Spleen (tissue), 11 donors: ENCODE measurements at regions not wholly inside any gene's neighbourhood (a gene's known extent, or its start where the extent isn't known, plus 50 kb on each side); places are given as distances from the start of the nearest gene placed in this dataset.

Experiments
- DNase-seq: peaks from one replicate; pipeline ENCODE4 v3.0.0-alpha.2; 2020
- H3K27ac ChIP-seq, 8 donors: fragments of 200-600 bp; sonication (generic) in 7 of 8; 1 replicate in 4 of 8; 2 replicates in 4 of 8; pipeline versions ENCODE4 v1.5.0 to v1.8.0; 2016 to 2021; ENCODE audit warnings: inconsistent platforms in 4 of 8, mild to moderate bottlenecking in 4 of 8, moderate library complexity in 1 of 8
- H3K27me3 ChIP-seq, 7 donors: fragments of 200-600 bp; sonication (generic) in 6 of 7; replicated peaks in 1 of 7; 1 replicate in 4 of 7; 2 replicates in 3 of 7; pipeline versions ENCODE4 v1.5.0 to v1.8.0; 2016 to 2021; ENCODE audit warnings: inconsistent platforms in 3 of 7, mild to moderate bottlenecking in 1 of 7
- H3K36me3 ChIP-seq, 6 donors: fragments of 200-600 bp; sonication (generic) in 5 of 6; 1 replicate in 4 of 6; 2 replicates in 2 of 6; pipeline versions ENCODE4 v1.5.0 to v1.8.0; 2016 to 2021; ENCODE audit warnings: inconsistent platforms in 2 of 6
- H3K4me1 ChIP-seq, 6 donors: fragments of 200-600 bp; sonication (generic) in 5 of 6; 1 replicate in 3 of 6; 2 replicates in 3 of 6; pipeline versions ENCODE4 v1.5.0 to v1.8.0; 2016 to 2021; ENCODE audit warnings: inconsistent platforms in 3 of 6
- H3K4me3 ChIP-seq, 8 donors: fragments of 200-600 bp; sonication (generic) in 7 of 8; 1 replicate in 4 of 8; 2 replicates in 4 of 8; pipeline versions ENCODE4 v1.5.0 to v1.8.0; 2016 to 2021; ENCODE audit warnings: inconsistent platforms in 4 of 8, mild to moderate bottlenecking in 4 of 8, moderate library complexity in 2 of 8
- H3K9me3 ChIP-seq, 8 donors: fragments of 200-600 bp; sonication (generic) in 7 of 8; 1 replicate in 4 of 8; 2 replicates in 4 of 8; pipeline versions ENCODE4 v1.5.0 to v1.8.0; 2016 to 2021; ENCODE audit warnings: inconsistent platforms in 4 of 8
- CTCF ChIP-seq, 11 experiments: fragments of 200-600 bp in 7 of 11; fragments of 450-650 bp in 4 of 11; sonication (generic) in 4 of 11; IDR thresholded peaks in 8 of 11; conservative IDR thresholded peaks in 3 of 11; 1 replicate in 7 of 11; 2 replicates in 4 of 11; pipeline versions ENCODE4 v1.4.0 to v1.8.0; 2016 to 2021; ENCODE audit warnings: antibody characterized with exemption in 11 of 11, inconsistent platforms in 4 of 11, mild to moderate bottlenecking in 1 of 11
- POLR2A ChIP-seq, 3 donors: fragments of 450-650 bp; IDR thresholded peaks; one replicate each; pipeline ENCODE4 v1.5.1; 2017; ENCODE audit warnings: antibody characterized with exemption in 3 of 3, mild to moderate bottlenecking in 1 of 3
- POLR2AphosphoS5 ChIP-seq, 3 donors: sonication (generic); formaldehyde crosslinking; IDR thresholded peaks; one replicate each; pipeline ENCODE4 v1.5.1; 2017; ENCODE audit warnings: antibody characterized with exemption in 3 of 3
- WGBS, 5 donors: extraction: QIAGEN DNeasy Blood & Tissue Kit in 3 of 5; methylation state at CpG; one replicate each; pipeline versions ENCODE4 v1.1.5 to v1.1.7; 2013 to 2018; 5-methylcytosine and 5-hydroxymethylcytosine counted together
- intact Hi-C: fragments of 100-400 bp; cut with DNase I; formaldehyde crosslinking; loops from one replicate; pipeline ENCODE4 v1.15.0; 2023; ENCODE audit warnings: low total_unique reads
- donor health status: healthy with polysubstance abuse.
- donor health status: DM: no; HTN: no; CAD: no; lungs with moderate emphysema.
- donor health status: DM: no; HTN: no; CAD: no.
- donor health status: Bipolar disorder and iron deficiency.
- donor health status: healthy.
- donor health status: DM: no; HTN: no; CAD: no.
- donor health status: DM: yes; HTN: yes; CAD: no.

DNA sequence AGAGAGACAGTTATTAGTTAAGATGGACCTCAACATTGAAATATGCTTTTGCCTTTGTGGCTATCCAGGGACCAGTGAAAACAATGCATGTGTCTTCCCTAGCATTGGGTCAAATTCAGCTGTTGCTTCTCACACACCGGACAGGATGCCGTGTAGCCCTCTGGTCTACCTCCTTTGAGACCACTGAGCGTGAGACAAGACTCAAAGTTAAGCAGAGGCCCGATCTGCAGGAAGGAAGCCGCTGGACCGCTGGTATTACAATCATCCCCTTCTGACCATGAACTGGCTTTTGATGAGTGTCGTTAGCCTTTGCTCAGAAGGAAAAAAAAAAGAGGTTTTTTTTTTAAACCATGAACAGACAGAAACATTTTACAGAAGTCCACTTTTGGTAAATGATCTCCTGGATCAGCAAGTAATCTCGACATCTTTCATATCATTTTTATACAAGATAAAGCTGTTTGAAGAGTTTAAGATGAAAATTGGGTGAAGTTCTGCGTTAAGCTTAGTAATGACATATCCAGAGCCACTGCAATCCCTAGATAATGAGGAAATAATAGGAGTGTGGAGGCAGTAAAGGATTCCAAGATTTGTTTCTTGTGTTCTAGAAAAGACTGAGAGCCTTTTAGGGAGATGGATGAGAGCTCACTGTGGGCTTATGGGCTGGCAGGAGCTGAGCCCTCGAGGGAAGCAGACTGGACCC lies 622.8 kb downstream of the QKI start:
- TF ChIP-seq POLR2A (IDR thresholded peaks at IDR 0.05), result no peak
- no peak for TF ChIP-seq CTCF (IDR thresholded peaks at IDR 0.05 in 8 of 11, conservative IDR thresholded peaks at IDR 0.05 in 3 of 11)
- TF ChIP-seq POLR2AphosphoS5 (IDR thresholded peaks at IDR 0.05), result no peak
- H3K9me3 ChIP-seq, result no peaks in the 10 kb centered on the region
- WGBS, 5 donors, result 29 to 54% (median 36%) methylated on average over 10 of the region's 10 CpGs
- no peaks in the 10 kb centered on the region for H3K36me3 ChIP-seq
- no peak overlapping the region for H3K27ac ChIP-seq
- H3K27me3 ChIP-seq, result no peaks in the 10 kb centered on the region
- no peak for DNase-seq
- intact Hi-C loops, result no loop called here
- H3K4me1 ChIP-seq, result peaks cover 0 to 4% (median 0%) of the 10 kb centered on the region in 6 donors
- H3K4me3 ChIP-seq, result no peak overlapping the region

GRCh38 chr6:164035900-164036485 lies 621.5 kb downstream of the QKI start:
- DNase-seq, result no peak
- WGBS, 5 donors, result 76 to 84% (median 79%) methylated on average over 6 of the region's 6 CpGs
- Histone ChIP-seq H3K9me3 (no peaks in the 10 kb centered on the region), H3K36me3 (no peaks in the 10 kb centered on the region), H3K27me3 (no peaks in the 10 kb centered on the region), H3K27ac (no peak overlapping the region), H3K4me3 (no peak overlapping the region), H3K4me1 (peaks cover 0 to 4% (median 0%) of the 10 kb centered on the region in 6 donors)
- intact Hi-C loops, result no loop called here
- TF ChIP-seq CTCF (IDR thresholded peaks at IDR 0.05 in 8 of 11, conservative IDR thresholded peaks at IDR 0.05 in 3 of 11) (no peak), POLR2A (IDR thresholded peaks at IDR 0.05) (no peak), POLR2AphosphoS5 (IDR thresholded peaks at IDR 0.05) (no peak)

GRCh38 chr6:164034602-164035140 lies 620.2 kb downstream of the QKI start:
- H3K27ac ChIP-seq, result no peak overlapping the region
- no peaks in the 10 kb centered on the region for H3K27me3 ChIP-seq
- H3K36me3 ChIP-seq, result no peaks in the 10 kb centered on the region
- no peak for DNase-seq
- peaks cover 0 to 4% (median 0%) of the 10 kb centered on the region in 6 donors for H3K4me1 ChIP-seq
- 28 to 51% (median 38%) methylated on average over 2 of the region's 2 CpGs for WGBS, 5 donors
- no peak overlapping the region for H3K4me3 ChIP-seq
- intact Hi-C loops, result no loop called here
- H3K9me3 ChIP-seq, result no peaks in the 10 kb centered on the region
- TF ChIP-seq POLR2AphosphoS5 (IDR thresholded peaks at IDR 0.05) (no peak), CTCF (IDR thresholded peaks at IDR 0.05 in 8 of 11, conservative IDR thresholded peaks at IDR 0.05 in 3 of 11) (no peak), POLR2A (IDR thresholded peaks at IDR 0.05) (no peak)

DNA sequence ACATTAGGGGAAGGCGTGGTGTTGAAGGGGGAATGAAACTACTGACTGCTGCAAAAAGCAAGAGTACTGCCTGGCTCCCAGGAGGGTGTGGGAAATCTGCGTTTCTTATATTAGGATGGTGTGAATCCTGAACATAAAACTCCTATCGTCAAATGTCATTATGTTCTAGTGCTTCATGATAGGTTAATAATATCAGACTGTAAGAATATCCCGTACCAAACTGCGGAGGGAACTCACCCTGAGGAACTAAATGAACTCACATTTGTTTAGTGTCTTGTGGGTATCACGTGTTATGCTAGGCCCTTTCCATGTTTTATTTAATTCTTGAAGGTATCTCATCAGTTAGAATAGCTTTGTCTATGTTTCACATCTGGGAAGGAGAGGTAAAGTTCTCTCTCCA lies 610.7 kb downstream of the QKI start:
- Histone ChIP-seq H3K36me3 (no peaks in the 10 kb centered on the region), H3K9me3 (no peaks in the 10 kb centered on the region), H3K27me3 (no peaks in the 10 kb centered on the region), H3K27ac (no peak overlapping the region), H3K4me1 (no peaks in the 10 kb centered on the region), H3K4me3 (no peak overlapping the region)
- 84 to 91% (median 87%) methylated on average over 6 of the region's 6 CpGs for WGBS, 5 donors
- intact Hi-C loops, result no loop called here
- DNase-seq, result no peak
- no peak for TF ChIP-seq CTCF (IDR thresholded peaks at IDR 0.05 in 8 of 11, conservative IDR thresholded peaks at IDR 0.05 in 3 of 11)
- TF ChIP-seq POLR2AphosphoS5 (IDR thresholded peaks at IDR 0.05), result no peak
- TF ChIP-seq POLR2A (IDR thresholded peaks at IDR 0.05), result no peak
